ENCODE measurements at regions not wholly inside any gene's neighbourhood (a gene's known extent, or its start where the extent isn't known, plus 50 kb on each side); places are given as distances from the start of the nearest gene placed in this dataset.

GRCh38 chrX:20596856-20597255, 330.1 kb upstream of the RPS6KA3 start:
- DNase-seq = no peak

DNA sequence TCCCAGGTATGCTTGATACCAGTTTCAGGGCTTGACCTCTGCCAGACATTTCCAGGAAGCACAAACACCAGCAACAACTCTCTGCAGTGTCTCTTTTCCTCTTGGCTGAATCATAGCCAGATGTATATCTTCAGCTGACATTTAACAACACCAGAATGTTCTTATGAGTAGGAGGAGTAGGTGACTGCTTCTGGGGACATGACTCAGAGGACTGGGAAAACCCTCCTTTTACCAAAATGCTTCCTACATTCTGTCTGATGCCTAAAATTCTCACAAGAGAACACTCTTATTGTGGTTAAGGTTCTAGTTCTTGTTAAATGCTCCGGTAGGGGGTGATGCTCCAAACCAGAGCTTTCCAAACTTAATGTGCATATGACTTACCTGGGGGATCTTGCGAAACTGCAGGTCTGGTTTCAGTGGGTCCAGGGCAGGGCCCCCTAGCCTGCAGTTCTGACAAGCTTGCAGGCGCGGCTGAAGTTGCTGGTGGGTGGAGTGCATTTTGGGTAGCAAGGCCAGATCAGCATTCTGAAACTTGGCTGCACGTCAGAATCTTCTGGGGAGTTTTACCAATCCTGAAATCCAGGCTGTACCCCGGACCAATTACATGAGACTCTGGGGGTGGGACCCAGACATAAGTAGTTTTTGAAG, 329.3 kb upstream of the RPS6KA3 start:
- no peak for DNase-seq

- no peak for DNase-seq
These were observed 328.3 kb upstream of the RPS6KA3 start for GRCh38 chrX:20594985-20595384.

DNA sequence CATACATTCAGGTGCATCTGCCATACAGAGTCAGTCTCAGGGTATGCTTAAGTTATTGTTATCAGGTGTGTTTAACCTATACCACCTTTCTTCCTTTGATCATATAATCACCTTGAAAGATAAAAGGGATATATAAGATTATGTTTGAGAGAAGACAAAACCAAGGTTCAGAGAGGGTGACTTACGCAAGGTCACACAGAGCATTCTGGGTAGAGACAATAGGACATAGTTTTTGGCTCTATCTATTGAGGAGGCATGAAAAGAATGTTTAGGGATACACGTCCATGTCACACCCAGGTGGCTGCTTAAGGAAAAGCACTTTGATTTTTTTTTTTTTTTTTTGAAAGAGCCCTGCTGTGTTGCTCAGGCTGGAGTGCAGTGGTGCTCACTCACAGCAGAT, 327.1 kb upstream of the RPS6KA3 start:
- DNase-seq = no peak

- DNase-seq = no peak
These were observed 326.7 kb upstream of the RPS6KA3 start for GRCh38 chrX:20593402-20593801.

DNA sequence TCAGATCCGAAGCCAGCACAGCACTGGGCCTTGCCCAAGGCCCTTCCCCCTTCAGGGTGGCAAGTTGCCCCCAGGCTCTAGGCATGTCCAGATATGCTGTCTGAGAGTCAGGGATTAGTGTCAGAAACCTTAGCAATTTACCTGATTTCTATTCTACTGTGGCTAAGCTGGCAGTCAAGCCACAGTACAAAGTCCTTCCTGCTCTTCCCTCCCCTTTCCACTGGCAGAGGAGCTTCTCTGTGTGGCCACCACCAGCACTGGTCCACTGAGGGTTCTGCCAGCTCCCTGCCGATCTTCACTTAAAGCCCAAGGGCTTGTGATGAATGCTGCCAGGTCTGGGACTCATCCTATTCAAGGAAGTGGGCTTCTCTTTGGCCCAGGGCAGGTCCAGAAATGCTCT, 324.5 kb upstream of the RPS6KA3 start:
- no peak for DNase-seq

DNA sequence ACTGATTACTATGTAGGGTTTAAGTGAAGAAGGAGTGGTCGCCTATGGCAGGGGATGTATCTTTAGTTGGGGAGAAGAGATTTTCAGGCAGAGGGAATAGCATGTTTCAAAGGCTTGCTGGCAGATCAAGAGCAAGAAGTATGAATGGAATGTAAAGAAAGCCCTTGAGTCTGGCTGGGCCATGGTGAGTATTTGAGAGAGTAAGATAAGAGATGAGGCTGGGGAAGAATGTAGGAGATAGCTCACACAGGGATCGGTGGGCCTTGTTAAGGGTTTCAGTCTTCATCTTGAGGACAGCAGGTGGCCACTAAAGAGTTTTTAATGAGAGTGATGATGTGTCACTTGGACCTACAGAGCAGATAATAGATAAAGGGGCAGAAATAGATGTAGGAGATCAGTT, 319.1 kb upstream of the RPS6KA3 start:
- DNase-seq = no peak

- no peak for DNase-seq
These were observed 304.9 kb upstream of the RPS6KA3 start for GRCh38 chrX:20571611-20572010.

DNA sequence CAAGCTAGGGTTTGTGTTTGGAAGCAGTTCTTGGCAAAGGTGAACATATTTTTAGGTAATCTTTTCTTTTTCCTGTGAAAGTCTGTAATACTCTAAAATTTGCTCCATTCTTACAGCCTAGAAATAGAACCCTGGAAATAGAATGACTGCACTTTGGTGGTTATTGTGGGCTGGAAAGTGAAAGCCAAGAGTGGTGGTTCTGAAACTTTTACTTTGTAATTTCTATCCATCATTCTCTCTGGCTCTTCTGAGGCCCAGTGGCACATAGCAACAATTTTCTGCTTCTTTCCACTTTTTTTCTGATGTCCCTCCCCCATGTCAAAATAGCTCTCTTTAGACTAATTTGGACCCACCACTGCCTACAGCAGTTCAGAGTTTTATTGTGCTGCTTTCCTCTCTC, 300.4 kb upstream of the RPS6KA3 start:
- DNase-seq = no peak

DNA sequence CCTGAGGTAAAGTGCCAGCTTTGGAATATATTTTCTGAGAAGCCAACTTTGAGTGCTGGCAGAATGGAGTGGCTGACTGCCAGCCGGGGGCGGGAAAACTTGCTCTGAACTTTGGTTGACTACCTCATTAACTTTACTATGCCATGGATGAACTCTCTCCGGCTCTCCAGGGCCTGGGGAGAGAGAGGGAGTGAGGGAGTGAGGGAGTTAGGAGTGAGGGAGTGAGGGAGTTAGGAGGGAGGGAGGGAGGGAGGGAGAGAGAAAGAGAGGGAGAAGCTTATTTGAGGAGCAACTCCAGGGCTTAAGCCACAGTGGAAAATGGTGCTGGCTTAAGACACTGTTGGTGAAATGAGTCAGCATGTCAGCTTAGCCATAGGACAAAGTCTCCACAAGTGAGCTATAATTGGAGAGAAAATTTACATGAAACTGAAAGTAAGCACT, 280.9 kb upstream of the RPS6KA3 start:
- DNase-seq = peak; percentile 13

DNA sequence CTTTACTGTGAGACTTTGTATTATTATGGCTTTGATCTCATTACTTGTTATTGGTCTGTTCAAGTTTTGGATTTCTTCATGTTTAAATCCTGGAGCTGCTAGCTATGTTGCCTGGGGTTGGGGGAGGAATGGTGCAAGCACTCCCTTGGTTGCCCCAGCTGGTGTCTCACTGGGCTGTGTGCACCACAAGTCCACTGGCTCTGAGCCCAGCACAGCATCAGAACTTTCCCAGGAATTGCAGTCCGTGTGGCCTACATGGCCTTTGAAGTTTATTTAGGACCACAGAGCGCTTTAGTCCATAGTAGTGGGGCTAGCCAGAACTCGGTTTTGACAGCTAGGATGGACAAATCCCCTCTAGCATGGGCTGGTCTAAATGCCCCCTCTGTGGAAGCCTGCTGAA, 278.8 kb upstream of the RPS6KA3 start:
- DNase-seq = no peak

GRCh38 chrX:20542072-20542471, 275.4 kb upstream of the RPS6KA3 start:
- DNase-seq = no peak

GRCh38 chrX:20538974-20539373, 272.3 kb upstream of the RPS6KA3 start:
- no peak for DNase-seq

DNA sequence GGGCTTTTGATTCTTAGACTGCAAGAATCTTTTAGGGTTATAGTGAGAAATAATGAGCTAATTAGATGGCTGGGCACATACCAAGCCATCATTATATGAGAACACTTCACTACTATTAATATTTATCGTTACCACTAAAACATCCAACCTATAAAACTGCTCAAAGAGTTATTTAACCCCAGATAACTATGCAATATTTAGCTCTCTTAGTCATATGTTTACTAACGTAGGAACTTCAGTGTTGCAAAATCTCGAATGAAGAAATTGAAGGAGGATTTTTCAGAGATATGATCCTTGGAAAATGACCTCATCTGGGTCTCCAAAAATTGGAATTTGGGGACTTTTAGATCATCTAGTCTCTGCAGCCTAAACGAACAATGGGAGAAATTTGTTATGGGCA, 265.0 kb upstream of the RPS6KA3 start:
- DNase-seq = no peak

GRCh38 chrX:20530406-20530921, 263.8 kb upstream of the RPS6KA3 start:
- peak; percentile 8 for DNase-seq

DNA sequence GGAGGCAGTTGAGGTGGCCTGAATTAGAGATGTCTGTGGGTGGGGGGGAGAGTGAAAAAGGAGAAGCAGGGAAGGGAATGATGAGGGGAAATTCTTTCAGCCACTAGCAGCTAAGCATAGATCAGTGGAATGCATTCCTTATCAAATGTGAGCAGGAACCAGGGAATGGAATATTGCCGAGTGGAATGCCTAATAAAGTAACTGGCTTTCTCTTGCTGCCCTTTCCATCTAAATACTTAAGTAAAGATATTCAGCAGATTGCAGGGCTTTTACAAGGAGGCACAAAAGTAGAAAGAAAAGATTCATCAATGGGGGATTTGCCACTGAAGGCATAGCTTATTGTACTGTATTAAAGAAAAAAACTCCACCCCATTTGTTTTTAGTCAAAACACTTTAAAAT, 263.0 kb upstream of the RPS6KA3 start:
- no peak for DNase-seq

- DNase-seq = no peak
These were observed 262.6 kb upstream of the RPS6KA3 start for GRCh38 chrX:20529301-20529700.

GRCh38 chrX:20527558-20528011, 260.9 kb upstream of the RPS6KA3 start:
- no peak for DNase-seq

- DNase-seq = no peak
These were observed 260.3 kb upstream of the RPS6KA3 start for GRCh38 chrX:20527041-20527440.

- DNase-seq = no peak
These were observed 257.1 kb upstream of the RPS6KA3 start for GRCh38 chrX:20523626-20524312.

DNA sequence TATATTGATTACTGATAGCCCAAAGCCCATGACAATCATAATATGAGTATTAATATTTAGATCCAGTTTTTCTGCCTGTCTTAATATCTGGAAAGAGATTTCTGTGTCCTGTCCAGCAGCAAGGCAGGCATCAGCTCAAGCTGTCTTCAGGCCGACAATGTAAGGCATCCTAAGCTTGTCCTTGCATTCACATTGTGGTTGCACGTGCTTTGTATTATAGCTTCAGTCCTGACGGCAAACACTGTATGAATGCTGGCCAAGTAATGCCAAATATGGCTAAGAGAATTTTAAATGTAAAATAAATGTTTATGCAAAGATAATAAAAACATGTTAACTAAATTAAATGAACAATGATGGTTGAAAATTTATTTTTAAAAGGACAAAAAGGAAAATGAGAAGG, 255.7 kb upstream of the RPS6KA3 start:
- DNase-seq = no peak

- DNase-seq = no peak
These were observed 254.5 kb upstream of the RPS6KA3 start for GRCh38 chrX:20521222-20521621.

- DNase-seq = no peak
These were observed 253.1 kb upstream of the RPS6KA3 start for GRCh38 chrX:20519826-20520225.

GRCh38 chrX:20519146-20519545, 252.4 kb upstream of the RPS6KA3 start:
- DNase-seq = no peak

- DNase-seq = no peak
These were observed 250.9 kb upstream of the RPS6KA3 start for GRCh38 chrX:20517565-20517964.

All from GOT3 (cell line).